Stimulated activated CD8-positive, alpha-beta memory T cell treated with anti-CD3 and anti-CD28 coated beads, Interleukin-2, amount 100 ng/mL, for 1 hour (primary cell): ENCODE measurements at regions not wholly inside any gene's neighbourhood (a gene's known extent, or its start where the extent isn't known, plus 50 kb on each side); places are given as distances from the start of the nearest gene placed in this dataset.

ENCODE experiments used
- DNase-seq, 2 donors: peaks; one replicate each; pipeline ENCODE4 v3.0.0-alpha.2; 2020; ENCODE audit warnings: low read depth in 2 of 2

DNA sequence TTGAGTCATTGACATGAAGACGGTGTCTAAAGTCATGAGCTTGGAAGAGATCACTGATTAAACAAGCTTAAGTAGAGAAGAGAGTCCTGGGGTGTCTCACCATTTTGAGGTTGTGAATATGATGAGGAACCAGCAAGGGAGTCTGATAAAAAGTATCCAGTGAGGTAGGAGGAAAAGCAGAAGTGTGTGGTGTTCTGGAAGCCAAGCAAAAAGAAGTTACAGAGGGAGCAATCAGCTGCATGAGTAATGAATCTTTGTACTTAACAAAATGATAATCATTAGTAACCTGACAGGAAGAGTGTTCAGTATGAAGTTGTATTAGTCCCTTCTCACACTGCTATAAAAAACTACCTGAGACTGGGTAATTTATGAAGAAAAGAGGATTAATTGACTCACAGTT, 131.3 kb downstream of the C11orf87 start:
- DNase-seq = no peak

DNA sequence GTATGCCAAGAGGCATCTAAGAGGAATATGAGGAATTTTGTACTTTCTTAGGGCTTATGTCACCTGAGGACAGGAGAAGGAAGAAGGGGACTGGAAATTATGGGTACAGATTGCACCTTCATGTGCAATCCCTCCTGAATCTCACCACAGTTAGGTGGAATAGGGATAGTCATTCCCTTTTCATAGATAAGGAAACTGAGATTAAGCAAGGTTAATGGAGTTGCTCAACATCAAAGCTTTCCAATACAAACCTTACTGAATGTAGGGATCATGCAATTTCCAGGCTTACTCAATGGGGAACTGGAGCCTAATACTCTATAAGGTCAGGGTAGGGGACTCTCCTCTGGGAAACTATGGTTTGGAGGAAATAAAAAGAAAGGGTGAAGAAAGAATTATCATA, 133.0 kb downstream of the C11orf87 start:
- no peak for DNase-seq

DNA sequence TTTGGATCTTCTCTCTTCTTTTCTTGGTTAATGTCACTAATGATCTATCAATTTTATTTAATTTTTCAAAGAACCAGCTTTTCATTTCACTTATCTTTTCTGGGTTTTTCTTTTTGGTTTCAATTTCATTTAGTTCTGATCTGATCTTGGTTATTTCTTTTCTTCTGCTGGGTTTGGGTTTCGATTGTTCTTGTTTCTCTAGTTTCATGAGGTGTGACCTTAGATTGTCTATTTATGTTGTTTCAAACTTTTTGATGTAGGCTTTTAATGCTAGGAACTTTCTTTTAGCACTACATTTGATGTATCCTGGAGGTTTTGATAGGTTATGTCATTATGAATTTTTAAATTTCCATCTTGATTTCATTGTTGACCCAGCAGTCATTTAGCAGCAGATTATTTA, 142.3 kb downstream of the C11orf87 start:
- no peak for DNase-seq

DNA sequence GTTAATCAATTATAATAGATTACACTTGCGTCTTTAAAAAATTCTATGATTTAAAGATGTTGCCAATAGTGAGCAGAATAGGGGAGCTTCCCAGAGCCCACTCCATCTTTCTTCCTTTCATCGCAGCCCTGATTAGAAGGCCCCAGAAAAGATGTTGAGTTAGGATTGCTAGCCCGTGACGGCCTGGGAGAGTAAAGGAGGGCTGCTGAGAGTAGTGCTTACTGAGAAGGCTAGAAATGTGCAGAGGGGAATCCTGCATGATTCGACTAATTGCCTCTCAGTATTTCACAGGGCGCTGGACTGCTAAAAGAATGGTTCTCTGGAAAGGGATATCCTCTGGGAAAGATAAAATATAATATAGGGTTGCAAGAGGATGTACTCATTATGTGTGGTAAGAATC, 160.5 kb downstream of the C11orf87 start:
- DNase-seq = no peak

DNA sequence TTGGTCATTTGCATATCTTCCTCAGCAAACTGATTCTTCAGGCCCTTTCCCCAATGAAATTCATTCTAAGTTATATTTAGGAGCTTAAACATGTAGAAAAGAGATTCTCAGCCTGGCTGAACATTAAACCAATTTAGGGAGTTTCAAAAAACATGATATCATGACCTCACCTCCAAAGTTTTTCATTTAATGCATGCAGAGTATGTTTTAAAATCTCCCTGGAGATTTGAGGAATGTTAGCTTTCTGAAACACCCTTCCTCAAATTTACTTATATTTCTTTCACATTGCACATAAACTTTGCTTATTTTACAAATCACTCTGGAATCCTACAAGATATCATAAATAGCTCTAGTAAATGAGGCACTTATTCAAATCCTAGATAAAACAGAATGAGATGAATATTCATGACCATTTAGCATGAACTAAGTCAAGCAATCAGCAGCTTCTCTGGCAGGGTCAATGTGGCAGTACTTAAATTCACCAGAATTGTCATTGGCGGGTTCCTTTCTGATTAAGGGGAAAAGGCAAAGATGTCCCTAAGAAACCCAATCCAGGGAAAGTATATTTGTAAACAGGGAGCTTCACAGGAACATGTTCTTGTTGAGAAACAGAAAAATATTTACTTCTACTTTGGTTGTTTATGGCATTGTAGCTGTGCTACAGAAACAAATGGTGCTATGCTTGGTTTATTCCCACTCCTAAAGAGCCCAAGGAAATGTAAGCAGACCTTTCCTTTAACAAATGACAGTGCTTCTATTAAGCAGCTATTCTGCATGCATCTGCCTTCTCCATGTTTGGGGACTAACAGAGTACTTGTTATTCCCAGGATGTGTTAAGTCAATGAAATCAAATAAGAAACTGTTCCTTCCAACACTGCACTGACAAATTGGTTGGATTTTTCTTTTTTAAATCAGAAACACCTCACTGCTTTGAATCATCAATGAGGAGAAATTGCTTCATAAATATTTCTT, 162.3 kb downstream of the C11orf87 start:
- no peak for DNase-seq

DNA sequence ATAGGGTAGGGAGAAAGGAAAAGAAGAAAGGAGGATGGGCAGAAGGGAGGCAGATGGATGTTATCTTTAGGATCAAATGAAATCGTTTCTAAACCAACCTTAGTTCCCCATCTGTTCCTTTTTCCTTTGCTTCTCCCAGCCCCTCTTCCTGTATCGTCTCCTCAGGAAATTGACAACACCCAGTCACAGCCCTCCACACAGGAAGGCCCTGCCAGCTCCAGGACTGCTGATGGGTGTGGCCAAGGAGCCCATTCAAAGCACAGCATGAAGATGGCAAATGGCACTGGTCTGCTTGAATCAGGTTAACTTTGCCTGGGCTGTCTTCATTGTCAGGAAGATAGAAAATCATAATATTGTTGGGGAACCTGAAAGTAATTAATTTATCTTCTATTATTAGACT, 164.8 kb downstream of the C11orf87 start:
- no peak for DNase-seq

DNA sequence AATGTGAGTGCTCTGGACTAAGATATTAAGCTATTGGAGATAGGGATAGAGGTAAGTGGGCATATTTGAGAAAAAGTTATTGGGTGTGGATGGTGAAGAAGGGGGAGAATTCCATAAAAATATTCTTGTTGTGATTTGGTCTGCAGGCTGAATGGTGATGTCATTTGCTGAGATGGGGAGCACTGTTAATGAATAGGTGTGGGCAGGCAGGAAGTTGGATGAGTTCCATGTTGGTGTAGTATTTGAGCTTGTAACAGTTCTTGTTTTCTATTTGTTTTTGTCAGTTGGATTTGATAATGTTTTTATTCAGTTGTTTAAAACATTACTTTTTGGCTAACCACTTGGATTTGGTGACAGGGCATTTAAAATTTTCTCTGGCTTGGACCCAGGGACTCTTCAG, 168.8 kb downstream of the C11orf87 start:
- DNase-seq = no peak

DNA sequence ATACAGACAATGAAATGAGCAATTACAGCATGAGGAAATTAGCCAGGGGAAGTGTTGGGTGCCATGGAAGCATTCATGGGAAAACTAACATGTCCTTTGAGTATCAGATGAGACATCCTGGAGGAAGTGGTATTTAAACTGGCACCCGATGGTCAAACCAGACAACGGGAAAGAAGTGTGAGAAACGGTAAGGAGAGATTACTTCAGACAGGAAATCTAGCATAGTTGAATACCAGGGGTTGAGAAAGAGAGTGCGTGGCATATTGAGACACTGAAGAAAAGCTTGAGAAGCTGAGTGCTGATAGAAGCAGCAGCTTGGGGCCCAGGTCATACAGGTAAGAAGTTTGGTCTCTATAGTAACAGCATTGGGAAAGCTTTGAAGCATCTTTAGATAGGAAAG, 175.3 kb downstream of the C11orf87 start:
- no peak for DNase-seq

DNA sequence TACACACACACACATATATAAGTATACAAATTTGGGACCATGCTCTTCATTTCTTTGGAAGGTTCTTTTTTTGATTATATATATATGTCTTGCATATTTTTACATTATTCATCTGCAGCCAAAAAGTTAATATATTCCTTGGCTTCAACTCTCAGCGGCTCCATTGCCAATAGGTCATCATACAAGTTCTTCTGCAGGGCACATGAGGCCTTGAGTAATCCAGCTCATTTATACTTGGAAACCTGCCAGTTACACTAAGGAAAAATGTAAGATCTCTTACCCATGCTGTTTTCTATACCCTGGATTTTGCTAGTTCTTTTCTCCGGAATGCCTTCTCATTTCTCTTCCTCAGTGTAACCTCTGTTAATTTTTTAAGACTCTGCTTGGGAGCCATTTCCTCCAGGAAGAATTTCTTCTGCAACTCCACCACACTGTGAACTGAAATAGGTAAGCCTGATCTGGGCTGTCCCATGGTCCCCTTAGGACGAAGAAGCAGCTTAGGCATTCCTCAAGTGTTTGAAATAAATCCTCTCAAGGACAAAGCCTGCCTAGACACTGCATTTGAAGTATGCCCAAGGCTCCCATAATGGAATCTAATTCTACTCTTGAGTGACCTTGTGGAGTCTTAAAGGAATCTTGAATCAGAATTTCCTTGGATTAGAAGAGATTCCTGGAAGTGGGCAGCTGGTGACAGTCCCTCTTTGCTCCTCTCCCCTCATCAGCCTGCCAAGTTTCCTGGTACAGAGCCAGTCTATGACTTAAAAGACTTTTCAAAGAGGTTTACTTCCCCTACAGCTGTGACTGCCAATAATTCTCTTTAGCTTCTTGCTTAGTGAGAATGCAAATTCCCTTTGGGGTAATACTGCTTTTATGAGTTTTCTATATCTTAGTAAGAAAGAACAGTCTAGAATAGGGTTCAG, 182.8 kb downstream of the C11orf87 start:
- no peak for DNase-seq

DNA sequence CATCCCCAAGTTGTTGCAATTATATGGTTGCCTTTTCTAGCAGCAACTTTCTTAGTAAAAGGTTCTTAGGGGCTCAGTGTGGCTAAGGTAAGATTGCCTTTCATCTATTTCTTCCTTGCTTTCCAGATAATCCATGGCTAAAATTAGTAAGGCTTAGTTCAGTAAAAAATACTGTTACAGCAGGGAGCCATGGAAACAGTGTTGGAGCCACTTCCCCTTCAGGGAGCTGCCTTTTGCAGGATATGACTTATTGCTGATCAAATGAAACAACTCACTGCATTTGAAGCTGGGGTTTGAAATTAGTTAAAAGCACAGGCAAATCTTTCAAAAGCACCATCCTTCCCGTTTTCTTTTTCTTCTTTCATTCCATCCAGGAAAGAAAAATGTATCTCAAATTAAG, 184.3 kb downstream of the C11orf87 start:
- DNase-seq = no peak

DNA sequence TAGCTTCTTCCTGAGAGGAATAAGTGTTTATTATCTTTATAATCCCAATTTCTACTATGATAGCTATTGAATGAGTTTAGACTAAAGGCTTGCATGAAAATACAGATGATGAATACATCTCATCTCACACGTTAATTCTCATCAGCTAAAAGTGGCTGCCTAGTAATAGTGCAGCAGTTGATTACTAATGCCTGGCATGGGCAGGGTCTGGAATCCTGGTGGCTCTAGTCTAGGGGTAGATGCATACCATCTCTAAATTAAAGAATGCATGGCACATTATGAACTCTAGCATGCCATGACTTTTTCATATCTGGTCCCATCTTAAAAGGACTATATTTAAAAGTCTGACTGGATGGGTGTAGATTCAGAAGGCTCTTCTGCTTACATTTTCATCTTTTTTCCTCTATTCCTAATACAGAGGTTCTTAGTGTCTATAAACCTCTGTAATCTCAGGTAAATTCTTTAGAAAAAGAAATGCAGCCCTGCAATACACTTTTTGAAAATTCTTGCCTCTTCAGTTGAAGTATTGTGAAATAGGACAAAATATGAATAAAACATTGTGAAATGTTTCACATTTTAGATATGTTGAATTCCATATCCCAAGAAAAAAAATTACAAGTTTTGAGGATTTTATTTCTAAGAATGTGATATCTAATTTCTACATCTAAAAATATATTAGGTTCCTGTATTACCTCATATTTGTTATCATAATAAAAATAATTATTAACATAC, 187.6 kb downstream of the C11orf87 start:
- no peak for DNase-seq

DNA sequence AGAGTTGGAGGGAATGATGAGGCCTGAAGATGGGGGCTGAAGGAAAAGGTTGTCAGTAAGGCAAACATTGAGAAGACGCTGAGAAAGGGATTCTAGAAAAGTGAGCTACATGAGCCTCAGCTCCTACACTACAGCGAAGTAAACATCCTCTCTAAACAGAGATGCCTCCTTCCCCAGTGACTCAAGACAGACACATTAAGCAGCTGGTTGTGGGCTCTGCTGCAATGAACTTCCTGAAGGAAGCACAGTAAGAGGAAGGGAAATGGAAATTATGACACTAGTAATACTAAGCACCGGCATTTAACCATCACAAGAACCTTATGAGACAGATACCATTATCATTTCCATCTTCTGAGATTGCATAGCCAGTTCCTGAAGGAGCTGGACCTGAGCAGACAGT, 190.5 kb downstream of the C11orf87 start:
- DNase-seq = no peak

DNA sequence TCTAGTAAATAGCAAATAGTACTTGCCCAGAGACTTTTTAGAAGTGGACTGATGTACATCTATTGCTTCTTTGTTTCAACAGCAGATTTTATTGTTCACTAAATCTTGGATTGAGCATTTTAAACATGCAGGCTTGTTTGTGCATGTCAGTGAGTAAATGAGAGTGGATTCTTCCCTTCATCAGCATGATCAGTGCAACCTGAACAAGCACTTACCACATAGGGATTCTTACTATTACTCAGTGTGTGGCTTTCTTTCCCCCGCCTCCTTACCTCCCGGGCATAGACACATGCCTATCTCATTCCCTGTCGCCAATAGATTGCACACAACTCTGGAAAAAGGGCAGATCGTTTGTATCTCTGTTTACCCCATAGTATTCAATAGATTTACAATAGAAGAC, 197.5 kb downstream of the C11orf87 start:
- DNase-seq = no peak

DNA sequence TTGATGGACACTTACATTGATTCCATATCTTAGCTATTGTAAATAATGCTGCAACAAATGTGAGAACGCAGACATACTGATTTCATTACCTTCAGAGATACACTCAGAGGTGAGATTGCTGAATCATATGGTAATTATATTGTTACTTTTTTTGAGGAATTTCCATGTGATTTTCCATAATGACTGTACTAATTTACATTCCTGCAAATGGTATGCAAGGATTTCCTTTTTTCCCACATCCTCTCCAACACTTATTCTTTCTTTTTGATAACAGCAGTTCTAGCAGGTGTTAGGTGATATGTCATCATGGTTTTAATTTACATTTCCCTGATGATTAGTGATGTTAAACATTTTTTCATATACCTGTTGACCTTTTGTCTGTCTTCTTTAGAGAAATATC, 207.7 kb downstream of the C11orf87 start:
- no peak for DNase-seq

DNA sequence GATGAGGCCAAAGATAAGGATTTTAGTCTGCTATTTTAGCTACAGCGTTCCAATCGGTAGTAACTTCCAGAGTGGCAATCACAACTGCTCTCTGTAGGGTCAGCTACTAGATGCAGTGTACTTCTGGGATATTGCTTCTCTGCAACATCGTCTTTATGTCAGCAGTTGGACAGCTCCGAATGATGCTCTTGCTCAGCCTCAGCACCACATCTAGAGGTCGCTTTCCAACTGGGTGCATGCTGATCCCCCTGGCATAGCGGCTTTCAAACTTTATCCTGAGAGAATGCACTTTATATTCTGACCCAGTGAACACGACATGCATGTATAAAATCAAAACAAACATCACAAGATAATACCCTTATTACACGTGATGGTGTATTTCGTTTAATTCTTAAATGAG, 219.6 kb downstream of the C11orf87 start:
- no peak for DNase-seq

DNA sequence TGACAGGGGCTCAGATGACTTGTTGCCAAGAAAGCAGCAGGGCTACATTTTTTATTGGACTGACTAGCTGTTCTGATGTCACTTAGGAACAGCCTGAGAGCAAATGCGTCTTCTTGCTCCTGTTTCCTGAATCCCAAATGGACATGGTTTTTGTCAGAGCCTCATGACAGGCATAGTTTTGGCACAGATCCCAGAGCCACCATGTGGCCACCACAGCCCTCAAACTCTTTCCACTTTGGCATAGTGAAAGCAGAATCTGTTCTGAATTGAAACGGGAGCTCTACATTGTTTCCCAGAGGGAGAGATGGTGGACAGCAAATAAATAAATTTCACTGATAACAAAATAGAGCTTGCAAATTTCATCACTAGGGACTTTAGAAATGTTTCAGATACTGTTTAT, 222.2 kb downstream of the C11orf87 start:
- no peak for DNase-seq

DNA sequence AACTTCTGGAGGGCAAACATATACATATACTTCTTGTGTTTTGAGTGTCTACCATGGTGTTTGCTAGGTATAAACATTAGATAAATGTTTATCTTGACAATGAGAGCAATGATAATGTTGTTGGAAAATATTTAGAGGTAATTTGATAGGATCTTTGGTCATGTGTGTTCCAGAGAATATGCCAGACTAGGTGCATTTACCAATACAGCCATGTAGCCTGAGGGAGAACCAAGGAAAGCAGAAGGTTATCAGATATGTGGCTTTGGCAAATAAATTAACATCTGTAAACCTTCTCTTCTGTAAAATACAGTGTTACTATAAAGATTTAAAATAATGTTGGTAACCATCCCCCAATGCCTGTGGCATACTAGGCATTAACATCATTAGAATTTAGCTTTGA, 226.8 kb downstream of the C11orf87 start:
- DNase-seq = no peak

DNA sequence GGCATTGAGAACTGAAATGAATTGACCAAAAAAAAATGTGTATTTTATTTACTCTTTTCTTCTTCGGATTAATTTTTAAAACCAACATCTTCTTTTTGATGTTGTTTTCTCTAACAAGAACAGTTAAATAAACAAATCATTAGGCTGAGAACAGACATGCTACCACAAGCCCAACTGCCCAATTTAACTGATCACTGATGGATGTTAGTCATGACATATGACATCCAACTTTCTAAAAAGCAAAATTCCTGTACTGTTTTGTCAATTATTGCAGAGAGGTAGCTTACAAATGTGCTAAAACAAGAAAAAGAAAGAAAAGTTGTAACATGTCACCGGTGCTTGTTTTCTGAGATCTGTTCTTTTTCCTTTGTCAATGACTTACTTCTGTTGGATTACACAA, 232.1 kb downstream of the C11orf87 start:
- DNase-seq = no peak

DNA sequence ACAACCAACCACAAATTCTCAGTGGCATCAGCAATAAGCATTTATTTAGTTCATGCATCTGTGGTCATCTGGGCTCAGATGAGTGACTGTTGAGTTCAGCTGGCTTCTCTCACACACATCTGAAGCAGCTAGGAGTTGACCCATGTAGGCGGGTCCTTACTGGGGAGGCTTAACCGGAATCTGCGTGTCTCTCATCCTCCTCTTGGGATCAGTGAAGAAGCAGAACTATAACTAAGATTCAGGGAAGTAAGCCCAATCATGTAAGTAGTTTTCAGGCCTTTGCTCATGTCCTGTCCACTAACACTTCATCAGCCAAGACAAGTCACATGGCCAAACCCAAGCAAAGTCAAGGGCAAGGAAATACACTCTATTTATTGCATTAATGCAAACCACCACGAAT, 236.2 kb downstream of the C11orf87 start:
- DNase-seq = no peak

DNA sequence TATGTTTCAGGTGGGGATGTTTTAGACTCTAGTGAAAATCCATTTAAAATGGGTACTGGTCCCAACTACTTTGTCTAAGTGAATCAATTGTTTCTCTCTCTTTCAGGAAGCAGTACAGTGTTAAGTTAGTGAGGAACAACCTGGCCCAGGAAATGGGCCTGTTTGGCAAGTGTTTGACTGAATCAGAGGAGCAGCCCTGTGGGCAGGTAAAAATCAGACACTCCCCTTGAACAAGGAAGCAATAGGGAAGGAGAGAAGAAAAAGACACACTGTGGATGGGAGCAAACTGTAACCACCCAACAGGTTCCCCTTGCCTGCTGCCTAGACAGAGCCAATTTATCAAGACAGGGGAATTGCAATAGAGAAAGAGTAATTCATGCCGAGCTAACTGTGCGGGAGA, 245.7 kb downstream of the C11orf87 start:
- no peak for DNase-seq

DNA sequence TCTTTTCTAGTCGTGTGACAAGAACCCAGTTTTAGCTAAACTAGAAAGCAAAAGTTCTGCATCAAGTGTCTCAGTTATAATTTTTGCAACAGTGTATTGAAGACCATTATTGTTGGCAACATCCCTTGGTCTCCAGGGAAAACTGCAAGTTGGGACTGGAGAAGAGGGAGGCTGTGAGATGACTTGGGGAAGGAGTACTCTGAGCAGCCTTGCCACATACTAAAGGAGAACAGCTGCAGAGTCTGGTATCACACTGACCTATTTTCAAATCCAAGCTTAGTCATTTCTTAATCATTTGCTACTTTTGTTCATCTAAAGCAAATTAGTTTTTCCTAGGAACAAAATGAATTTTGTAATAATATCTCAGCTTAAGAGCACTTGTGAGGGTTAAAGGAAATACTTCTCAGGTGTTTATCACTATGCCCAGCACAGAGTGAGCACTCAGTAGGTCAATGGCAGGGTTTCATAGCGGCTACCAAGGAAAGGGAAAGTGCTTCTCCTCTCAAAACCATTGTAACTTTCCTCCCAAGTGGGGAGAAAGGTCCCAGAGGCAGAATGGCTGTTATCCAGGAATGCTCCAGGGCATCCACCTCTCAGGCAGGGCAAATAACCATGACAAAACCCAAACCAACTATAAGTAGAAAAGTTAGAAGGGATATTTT, 247.1 kb downstream of the C11orf87 start:
- no peak for DNase-seq

DNA sequence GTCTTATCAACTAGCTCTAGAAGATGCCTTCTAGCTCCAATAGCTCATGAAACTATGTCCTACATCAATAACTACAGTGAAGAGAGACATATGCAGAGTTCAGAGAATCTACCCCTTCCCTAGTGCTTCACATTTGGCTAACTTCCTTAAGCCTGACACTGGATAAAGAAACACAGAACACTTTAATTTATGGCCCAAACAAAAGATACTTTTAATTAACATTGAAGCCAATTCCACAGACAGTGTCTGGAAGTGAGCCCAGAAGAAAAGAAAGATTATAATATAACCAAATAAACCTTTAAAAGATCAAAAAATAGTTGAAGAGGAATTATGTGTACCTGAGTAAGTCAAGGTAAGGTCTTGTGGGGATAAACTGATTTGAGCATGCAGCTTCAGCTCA, 255.2 kb downstream of the C11orf87 start:
- DNase-seq = no peak
